ENCODE measurements at regions not wholly inside any gene's neighbourhood (a gene's known extent, or its start where the extent isn't known, plus 50 kb on each side); places are given as distances from the start of the nearest gene placed in this dataset.

GRCh38 chr20:7820897-7821296, 119.4 kb downstream of the HAO1 start:
- ChIA-PET CTCF (no interaction called here), POLR2A (ENCODE audit: unreplicated experiment) (no interaction called here)
- Histone ChIP-seq H3K79me1 (ENCODE audit: low read depth in 1 of 2, low read length in 2 of 2) (no peaks in the 10 kb centered on the region), H4K91ac (ENCODE audit: insufficient read depth, low read depth, low read length) (no peak overlapping the region), H4K20me1 (ENCODE audit: insufficient read depth, low read length) (no peaks in the 10 kb centered on the region), H3K27ac (ENCODE audit: insufficient read depth, low read length) (no peak overlapping the region), H2BK15ac (ENCODE audit: low read depth, low read length) (no peak overlapping the region), H2AK9ac (replicated peaks; ENCODE audit: low read depth, low read length, poor library complexity) (no peak overlapping the region), H3K4me2 (ENCODE audit: low read depth, low read length) (no peak overlapping the region), H3K56ac (ENCODE audit: extremely low read depth, insufficient read depth, low read length) (no peak overlapping the region), H4K5ac (ENCODE audit: low read depth, low read length) (no peak overlapping the region), H2BK5ac (ENCODE audit: low read depth, low read length, poor library complexity, severe bottlenecking) (no peak overlapping the region), H4K8ac (ENCODE audit: low read depth in 2 of 2, low read length in 2 of 2) (no peak overlapping the region), H3K36me3 (ENCODE audit: control insufficient read depth, insufficient read depth, low read length) (no peaks in the 10 kb centered on the region), H3K9me1 (ENCODE audit: insufficient read depth, low read length) (no peaks in the 10 kb centered on the region), H3K9me3 (ENCODE audit: control insufficient read depth, insufficient read depth, low read length) (no peaks in the 10 kb centered on the region), H2AK5ac (ENCODE audit: low read depth, low read length) (no peak overlapping the region), H3K4me1 (ENCODE audit: control insufficient read depth, insufficient read depth, low read length) (no peaks in the 10 kb centered on the region), H3K14ac (replicated peaks; ENCODE audit: low read depth, low read length) (no peak overlapping the region), H2AFZ (replicated peaks; ENCODE audit: low read length, poor library complexity) (no peak overlapping the region), H3K27me3 (ENCODE audit: control insufficient read depth, insufficient read depth, low read length) (no peaks in the 10 kb centered on the region), H3K23ac (ENCODE audit: low read depth, low read length) (no peak overlapping the region), H3K18ac (ENCODE audit: low read depth, low read length) (no peak overlapping the region), H2BK20ac (ENCODE audit: low read depth, low read length) (no peak overlapping the region), H3K4me3 (ENCODE audit: insufficient read depth, low read depth, low read length) (no peak overlapping the region), H3K4ac (ENCODE audit: low read depth, low read length) (no peak overlapping the region), H2BK120ac (ENCODE audit: low read depth, low read length) (no peak overlapping the region), H3K9ac (ENCODE audit: low read depth, low read length) (no peak overlapping the region)
- no peak for ATAC-seq (ENCODE audit: low read depth)
- WGBS, 2 experiments (ENCODE audit: extremely low coverage in 2 of 2, insufficient read length in 1 of 2) = no CpG with 5 or more reads among the region's 4 CpGs
- no peak for DNase-seq
- intact Hi-C loops (cut with micrococcal nuclease) = no loop called here
- TF ChIP-seq NFE2L2 (IDR thresholded peaks at IDR 0.05; ENCODE audit: low read depth, low read length) (no peak), USF2 (IDR thresholded peaks at IDR 0.05; ENCODE audit: low read depth, low read length) (no peak)
- dilution Hi-C loops (cut with HindIII; ENCODE audit: low sequenced_read_pairs, unreplicated experiment) = no loop called here
- in situ Hi-C loops (cut with MboI; ENCODE audit: low sequenced_read_pairs) = no loop called here
- no TSS peak for BruUV-seq (replicated peaks)
